ENCODE measurements at regions not wholly inside any gene's neighbourhood (a gene's known extent, or its start where the extent isn't known, plus 50 kb on each side); places are given as distances from the start of the nearest gene placed in this dataset.

- TF ChIP-seq POLR2A (IDR thresholded peaks at IDR 0.05), result no peak
- no peak for TF ChIP-seq CTCF (IDR thresholded peaks at IDR 0.05)
- no peak for TF ChIP-seq POLR2AphosphoS5 (IDR thresholded peaks at IDR 0.05)
These were observed 327.5 kb upstream of the SPRY2 start for GRCh38 chr13:80668452-80668851.
